ENCODE measurements at regions not wholly inside any gene's neighbourhood (a gene's known extent, or its start where the extent isn't known, plus 50 kb on each side); places are given as distances from the start of the nearest gene placed in this dataset.
"Not testable (repeated sequence)": the region's sequence is repeated elsewhere in the genome, so short reads cannot be mapped to it uniquely, and the experiment has no call there.

DNA sequence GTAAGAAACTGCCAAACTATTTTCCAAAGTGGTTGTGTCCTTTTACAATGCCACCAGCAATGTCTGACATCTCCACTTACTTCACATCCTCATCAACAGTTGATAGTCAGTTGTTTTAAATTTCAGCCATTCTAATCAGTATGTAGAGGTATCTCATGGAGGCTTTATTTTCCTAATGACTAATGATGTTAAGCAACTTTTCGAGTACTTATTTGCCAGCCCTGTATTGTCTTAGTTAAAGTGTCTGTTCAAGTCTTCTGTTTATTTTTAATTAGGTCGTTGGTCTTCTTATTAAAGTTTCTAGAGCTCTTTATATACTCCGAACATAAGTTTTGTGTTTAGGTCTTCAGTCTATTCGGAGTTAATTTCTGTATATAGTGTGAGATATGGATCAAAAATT lies 54.9 kb upstream of the NBPF12 start:
- H3K36me3 ChIP-seq; H3K4me3 ChIP-seq (ENCODE audit: low read depth in 1 of 2, low read length in 1 of 2); H3K27ac ChIP-seq; H3K9me3 ChIP-seq; H3K27me3 ChIP-seq; H3K4me1 ChIP-seq (ENCODE audit: control insufficient read depth in 1 of 2, insufficient read depth in 1 of 2, low read depth in 1 of 2, low read length in 1 of 2): not testable (repeated sequence)

DNA sequence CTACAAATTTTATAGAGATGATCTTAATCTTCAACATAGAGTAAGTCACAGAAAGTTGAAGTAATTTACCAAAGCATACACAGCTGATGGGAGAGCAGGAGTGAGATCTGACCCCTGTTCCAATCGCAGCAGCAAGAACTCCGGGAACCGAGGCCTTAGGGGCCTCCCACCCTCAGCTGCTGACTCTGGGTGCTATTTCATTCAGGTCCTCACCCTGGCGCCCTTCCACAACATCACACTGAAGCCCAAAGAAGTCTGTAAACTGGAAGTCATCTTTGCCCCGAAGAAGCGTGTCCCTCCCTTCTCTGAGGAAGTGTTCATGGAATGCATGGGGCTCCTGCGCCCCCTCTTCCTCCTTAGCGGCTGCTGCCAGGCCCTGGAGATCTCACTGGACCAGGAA lies 57.0 kb upstream of the NBPF12 start:
- not testable (repeated sequence) for H3K36me3 ChIP-seq; H3K4me3 ChIP-seq (ENCODE audit: low read depth in 1 of 2, low read length in 1 of 2); H3K27me3 ChIP-seq; H3K4me1 ChIP-seq (ENCODE audit: control insufficient read depth in 1 of 2, insufficient read depth in 1 of 2, low read depth in 1 of 2, low read length in 1 of 2); H3K9me3 ChIP-seq; H3K27ac ChIP-seq

DNA sequence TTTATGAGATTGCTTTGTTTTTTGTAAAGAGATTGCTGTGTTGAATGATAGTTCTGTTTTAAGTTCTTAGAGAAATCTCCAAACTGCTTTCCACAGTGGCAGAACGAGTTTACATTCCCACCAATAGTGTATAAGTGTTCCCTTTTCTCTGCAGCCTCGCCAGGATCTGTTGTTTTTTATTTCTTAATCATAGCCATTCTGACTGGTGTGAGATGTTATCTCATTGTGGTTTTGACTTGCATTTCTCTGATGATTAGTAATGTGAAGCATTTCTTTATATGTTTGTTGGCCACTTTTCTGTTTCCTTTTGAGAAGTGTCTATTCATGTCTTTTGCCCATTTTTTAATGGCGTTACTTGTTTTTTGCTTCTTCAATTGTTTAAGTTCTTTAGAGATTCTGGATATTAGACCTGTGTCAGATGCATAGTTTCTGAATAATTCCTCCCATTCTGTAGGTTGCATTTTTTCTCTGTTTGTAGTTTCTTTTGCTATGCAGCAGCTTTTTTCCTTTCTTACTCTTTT lies 74.3 kb upstream of the NBPF12 start:
- H3K4me1 ChIP-seq (ENCODE audit: control insufficient read depth in 1 of 2, insufficient read depth in 1 of 2, low read depth in 1 of 2, low read length in 1 of 2); H3K27ac ChIP-seq; H3K36me3 ChIP-seq; H3K27me3 ChIP-seq; H3K4me3 ChIP-seq (ENCODE audit: low read depth in 1 of 2, low read length in 1 of 2); H3K9me3 ChIP-seq: not testable (repeated sequence)

DNA sequence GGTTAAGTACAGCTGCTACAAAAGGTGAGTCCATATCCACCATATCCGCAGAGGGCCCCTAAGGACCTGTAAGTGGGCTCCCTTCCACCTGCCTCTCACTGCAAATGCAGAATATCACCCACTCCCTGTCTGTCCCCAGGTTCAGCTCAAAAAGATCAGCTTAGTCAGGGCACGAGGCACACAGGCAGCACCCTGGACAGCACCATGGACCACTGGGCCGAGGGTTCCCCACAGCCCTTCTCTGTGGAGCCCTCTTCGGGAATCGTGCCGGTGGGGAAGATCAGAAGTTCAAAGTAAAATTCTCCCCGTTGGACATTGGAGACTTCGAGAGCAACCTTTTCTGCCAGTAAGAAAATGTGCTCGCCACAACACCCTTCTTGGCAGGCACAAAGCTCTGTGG lies 85.0 kb upstream of the NBPF12 start:
- not testable (repeated sequence) for H3K4me3 ChIP-seq (ENCODE audit: low read depth in 1 of 2, low read length in 1 of 2); H3K36me3 ChIP-seq; H3K27me3 ChIP-seq; H3K27ac ChIP-seq; H3K4me1 ChIP-seq (ENCODE audit: control insufficient read depth in 1 of 2, insufficient read depth in 1 of 2, low read depth in 1 of 2, low read length in 1 of 2); H3K9me3 ChIP-seq

DNA sequence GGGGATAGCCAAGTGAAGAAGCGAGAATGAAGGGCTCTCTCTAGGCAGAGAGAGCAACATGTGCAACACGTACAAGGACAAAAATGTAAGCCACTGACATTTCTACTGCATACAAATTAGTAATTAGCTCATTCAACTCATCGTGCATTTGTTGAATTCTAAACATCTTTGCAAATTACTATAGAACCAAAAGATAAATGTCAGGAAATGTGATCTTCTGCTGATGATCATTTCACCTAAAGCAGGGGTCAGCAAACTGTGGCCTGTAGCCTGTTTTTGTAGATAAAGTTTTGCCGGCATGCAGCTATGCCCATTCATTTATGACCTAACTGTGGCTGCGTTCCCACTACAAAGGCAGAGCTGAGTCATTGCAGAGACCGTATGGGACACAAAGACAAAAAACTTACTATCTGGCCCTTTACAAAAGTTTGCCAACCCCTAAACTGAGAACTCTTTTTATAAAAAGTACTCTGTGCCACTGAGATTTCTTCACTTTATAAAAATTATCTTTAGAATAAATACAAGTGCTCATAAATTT lies 87.7 kb upstream of the NBPF12 start:
- not testable (repeated sequence) for H3K36me3 ChIP-seq; H3K27ac ChIP-seq; H3K27me3 ChIP-seq; H3K9me3 ChIP-seq; H3K4me1 ChIP-seq (ENCODE audit: control insufficient read depth in 1 of 2, insufficient read depth in 1 of 2, low read depth in 1 of 2, low read length in 1 of 2); H3K4me3 ChIP-seq (ENCODE audit: low read depth in 1 of 2, low read length in 1 of 2)

DNA sequence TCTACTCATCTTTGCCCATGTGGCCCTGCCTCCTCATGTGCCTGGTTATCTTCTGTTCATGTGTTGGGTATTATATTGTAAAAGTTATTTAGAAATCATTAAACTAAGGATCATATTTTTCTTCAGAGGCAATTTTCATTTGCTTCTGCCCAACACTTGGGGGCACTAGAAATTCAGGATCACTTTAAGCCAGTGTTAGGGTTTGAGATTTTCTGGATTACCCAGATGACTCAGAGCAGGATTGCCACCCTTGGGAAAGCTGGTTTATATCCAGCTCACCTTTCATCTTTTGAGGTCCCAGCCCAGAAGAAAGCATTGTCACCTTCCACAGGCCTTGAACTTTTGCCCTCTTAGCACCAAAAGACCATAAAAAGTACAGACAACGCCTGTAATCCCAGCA lies 99.4 kb upstream of the NBPF12 start:
- H3K27me3 ChIP-seq; H3K36me3 ChIP-seq; H3K4me1 ChIP-seq (ENCODE audit: control insufficient read depth in 1 of 2, insufficient read depth in 1 of 2, low read depth in 1 of 2, low read length in 1 of 2); H3K9me3 ChIP-seq; H3K27ac ChIP-seq; H3K4me3 ChIP-seq (ENCODE audit: low read depth in 1 of 2, low read length in 1 of 2): not testable (repeated sequence)

DNA sequence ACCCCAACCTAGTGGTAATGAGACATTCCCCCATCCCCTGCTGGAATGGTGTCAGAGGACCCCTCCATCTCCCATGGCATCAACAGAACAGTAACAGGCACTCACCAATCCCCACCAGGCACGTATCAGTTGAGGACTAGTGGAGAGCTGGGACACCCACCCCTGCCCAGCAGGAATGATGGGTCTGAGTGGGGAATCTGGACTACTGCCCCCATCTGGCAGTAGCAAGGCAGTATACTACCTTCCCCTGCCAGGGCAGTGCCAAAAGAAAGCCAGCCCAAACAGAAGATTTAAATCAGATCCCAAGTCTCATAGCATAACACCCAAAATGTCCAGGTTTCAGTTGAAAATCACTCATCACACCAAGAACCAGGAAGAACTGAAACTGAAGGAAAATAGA lies 111.2 kb upstream of the NBPF12 start:
- not testable (repeated sequence) for H3K4me3 ChIP-seq (ENCODE audit: low read depth in 1 of 2, low read length in 1 of 2); H3K27me3 ChIP-seq; H3K4me1 ChIP-seq (ENCODE audit: control insufficient read depth in 1 of 2, insufficient read depth in 1 of 2, low read depth in 1 of 2, low read length in 1 of 2); H3K36me3 ChIP-seq; H3K9me3 ChIP-seq; H3K27ac ChIP-seq

DNA sequence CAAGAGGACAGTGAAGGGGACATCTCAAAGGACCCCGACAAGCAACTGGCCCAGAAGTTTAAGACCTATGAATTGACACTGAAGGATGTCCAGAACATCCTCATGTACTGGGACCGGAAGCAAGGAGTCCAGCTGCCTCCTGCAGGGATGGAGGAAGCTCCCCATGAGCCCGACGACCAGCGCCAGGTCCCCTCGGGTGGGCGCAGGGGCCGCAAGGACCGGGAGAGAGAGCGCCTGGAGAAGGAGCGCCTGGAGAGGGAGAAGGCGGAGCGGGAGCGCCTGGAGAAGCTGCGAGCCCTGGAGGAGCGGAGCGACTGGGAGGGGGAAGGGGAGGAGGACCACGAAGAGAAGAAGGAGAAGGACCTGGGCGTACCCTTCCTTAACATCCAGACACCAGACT lies 143.9 kb upstream of the NBPF12 start:
- H3K27ac ChIP-seq; H3K36me3 ChIP-seq; H3K9me3 ChIP-seq; H3K4me3 ChIP-seq (ENCODE audit: low read depth in 1 of 2, low read length in 1 of 2); H3K4me1 ChIP-seq (ENCODE audit: control insufficient read depth in 1 of 2, insufficient read depth in 1 of 2, low read depth in 1 of 2, low read length in 1 of 2); H3K27me3 ChIP-seq: not testable (repeated sequence)

DNA sequence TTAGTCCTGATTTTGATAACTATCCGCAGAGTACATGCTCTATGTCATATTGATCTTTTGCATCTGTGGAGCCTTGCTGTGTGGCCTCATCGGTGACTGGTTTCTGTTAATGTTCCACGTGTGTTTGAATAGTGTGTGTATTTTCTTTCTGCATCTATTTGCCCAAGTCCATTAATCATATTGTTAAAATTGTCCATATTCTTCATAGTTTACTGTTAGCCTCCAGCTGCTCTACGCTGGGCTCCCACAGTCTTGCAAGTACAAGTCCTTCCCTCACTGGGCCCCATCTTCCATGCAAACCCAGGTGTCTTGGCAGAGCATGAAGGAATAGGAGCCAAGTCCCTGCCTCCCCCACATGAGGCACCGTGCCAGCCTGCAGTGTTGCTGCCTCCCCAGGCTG lies 145.4 kb upstream of the NBPF12 start:
- H3K4me3 ChIP-seq (ENCODE audit: low read depth in 1 of 2, low read length in 1 of 2); H3K36me3 ChIP-seq; H3K9me3 ChIP-seq; H3K27ac ChIP-seq; H3K4me1 ChIP-seq (ENCODE audit: control insufficient read depth in 1 of 2, insufficient read depth in 1 of 2, low read depth in 1 of 2, low read length in 1 of 2); H3K27me3 ChIP-seq: not testable (repeated sequence)

DNA sequence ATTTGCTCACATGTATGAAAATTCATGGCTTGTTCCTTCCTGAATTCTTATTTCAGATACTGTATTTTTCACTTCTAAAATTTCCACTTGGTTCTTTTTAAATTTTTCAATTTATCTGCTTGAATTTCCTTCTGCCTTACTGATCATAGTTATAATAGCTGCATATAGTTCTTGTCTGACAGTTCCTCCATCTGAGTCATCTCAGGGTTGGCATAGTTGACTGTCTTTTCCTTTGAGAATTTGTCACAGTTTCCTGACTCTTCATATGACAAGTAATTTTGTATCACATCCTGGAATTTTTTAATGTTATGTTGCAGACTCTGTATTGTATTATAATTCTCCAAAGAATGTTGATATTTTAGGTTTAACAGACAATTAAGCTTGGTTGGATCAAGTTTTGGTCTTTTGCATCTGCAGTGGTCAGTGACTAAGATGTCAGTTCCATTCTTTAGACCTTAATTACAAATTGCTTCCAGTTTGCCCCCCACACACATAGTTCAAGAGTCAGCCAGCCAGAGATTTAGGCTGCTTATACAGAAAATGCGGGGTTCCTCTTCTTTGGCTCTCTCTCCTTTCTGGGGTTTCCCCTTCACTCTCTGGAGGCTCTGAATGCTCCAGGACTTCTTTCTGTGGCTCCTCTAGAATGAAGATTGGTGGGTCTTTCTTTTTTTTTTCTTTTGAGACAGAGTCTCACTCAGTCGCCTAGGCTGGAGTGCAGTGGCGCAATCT lies 153.7 kb upstream of the NBPF12 start:
- not testable (repeated sequence) for H3K9me3 ChIP-seq; H3K36me3 ChIP-seq; H3K27me3 ChIP-seq; H3K27ac ChIP-seq; H3K4me3 ChIP-seq (ENCODE audit: low read depth in 1 of 2, low read length in 1 of 2); H3K4me1 ChIP-seq (ENCODE audit: control insufficient read depth in 1 of 2, insufficient read depth in 1 of 2, low read depth in 1 of 2, low read length in 1 of 2)

DNA sequence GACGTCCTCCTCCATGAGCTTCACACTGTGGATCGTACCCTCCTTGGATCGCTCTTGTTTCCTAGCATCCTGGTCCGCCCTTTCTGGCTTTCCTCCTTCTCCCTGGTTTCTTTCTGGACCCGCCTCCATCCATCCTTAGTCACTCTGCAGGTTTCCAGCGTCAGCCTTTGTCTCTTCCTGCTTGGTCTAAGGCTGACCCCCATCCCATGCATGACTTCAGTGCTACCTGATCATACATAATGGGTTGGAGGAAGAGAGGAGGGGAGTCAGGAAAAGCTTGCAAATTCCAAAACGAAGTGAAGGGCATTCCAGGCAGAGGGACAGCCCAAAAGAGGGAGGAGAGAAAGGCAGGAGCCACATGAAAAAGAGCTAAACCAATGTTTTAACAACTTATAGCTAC lies 156.9 kb upstream of the NBPF12 start:
- not testable (repeated sequence) for H3K4me3 ChIP-seq (ENCODE audit: low read depth in 1 of 2, low read length in 1 of 2); H3K36me3 ChIP-seq; H3K27ac ChIP-seq; H3K4me1 ChIP-seq (ENCODE audit: control insufficient read depth in 1 of 2, insufficient read depth in 1 of 2, low read depth in 1 of 2, low read length in 1 of 2); H3K9me3 ChIP-seq; H3K27me3 ChIP-seq

DNA sequence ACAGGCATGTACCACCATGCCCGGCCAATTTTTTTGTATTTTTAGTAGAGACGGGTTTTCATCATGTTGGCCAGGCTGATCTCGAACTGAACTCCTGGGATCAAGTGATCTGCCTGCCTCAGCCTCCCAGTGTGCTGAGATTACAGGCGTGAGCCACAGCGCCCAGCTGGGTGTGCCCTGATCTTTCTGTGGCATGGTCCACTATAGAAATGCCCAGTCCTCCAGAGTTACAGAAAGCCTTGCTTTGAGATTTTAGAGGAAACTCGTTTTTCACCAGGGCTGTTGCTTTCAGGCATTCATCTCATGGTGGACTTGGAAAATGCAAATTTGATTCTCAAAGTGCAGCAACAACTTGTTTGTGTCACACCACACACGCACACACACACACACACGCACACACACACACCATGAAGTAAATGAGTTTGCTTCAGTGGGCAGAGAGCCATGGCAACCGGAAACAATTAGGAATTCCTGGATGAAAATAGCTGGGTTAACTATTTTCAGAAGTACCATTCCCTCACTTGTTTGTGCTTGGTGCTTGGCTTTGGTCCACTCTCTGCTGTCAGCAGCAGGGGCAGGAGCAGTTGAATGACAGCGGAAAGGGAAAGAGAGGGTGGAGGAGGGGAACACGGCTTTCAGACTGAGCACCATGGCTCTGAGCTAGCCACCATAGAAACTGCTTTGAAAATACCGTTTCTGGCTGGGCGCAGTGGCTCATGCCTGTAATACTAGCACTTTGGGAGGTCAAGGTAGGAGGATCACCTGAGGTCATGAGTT lies 160.1 kb upstream of the NBPF12 start:
- H3K27ac ChIP-seq; H3K36me3 ChIP-seq; H3K4me3 ChIP-seq (ENCODE audit: low read depth in 1 of 2, low read length in 1 of 2); H3K4me1 ChIP-seq (ENCODE audit: control insufficient read depth in 1 of 2, insufficient read depth in 1 of 2, low read depth in 1 of 2, low read length in 1 of 2); H3K27me3 ChIP-seq; H3K9me3 ChIP-seq: not testable (repeated sequence)

DNA sequence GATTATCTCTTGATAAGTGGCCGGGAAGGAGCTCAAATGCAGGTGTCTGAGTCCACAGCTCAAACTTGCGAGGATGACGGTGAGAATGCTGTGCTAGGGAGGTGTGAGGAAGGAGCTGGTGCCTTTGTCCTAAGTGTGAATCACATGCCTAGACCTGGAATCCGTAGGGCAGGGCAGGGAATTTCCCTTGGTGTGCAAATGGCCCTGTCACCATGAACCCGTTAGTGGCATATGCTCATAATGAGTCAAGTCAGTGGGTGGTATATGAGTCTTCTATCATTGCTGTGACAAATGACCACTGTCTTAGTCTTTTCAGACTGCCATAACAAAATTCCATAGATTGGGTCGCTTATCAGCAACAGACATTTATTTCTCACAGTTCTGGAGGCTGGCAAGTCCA lies 163.1 kb upstream of the NBPF12 start:
- not testable (repeated sequence) for H3K36me3 ChIP-seq; H3K4me3 ChIP-seq (ENCODE audit: low read depth in 1 of 2, low read length in 1 of 2); H3K27ac ChIP-seq; H3K27me3 ChIP-seq; H3K4me1 ChIP-seq (ENCODE audit: control insufficient read depth in 1 of 2, insufficient read depth in 1 of 2, low read depth in 1 of 2, low read length in 1 of 2); H3K9me3 ChIP-seq

DNA sequence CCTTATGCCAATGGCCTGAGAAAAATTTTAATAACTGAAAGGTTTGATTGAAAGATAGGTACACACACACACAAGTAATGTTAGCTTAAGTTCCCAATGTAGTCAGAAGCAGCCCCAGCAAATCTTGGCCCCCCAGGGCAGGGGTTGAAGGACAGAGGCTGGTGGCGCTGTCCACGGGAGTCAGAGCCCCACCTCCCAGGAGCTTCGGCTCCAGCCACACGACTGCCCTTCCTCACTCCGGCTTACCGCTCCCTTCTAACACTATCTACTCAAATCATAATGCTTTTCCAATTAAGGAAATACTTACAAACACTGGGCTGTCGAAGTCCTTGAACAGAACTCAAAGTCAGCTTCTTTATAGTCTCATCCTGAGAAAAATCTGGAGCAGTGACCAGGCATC lies 163.9 kb upstream of the NBPF12 start:
- not testable (repeated sequence) for H3K9me3 ChIP-seq; H3K4me1 ChIP-seq (ENCODE audit: control insufficient read depth in 1 of 2, insufficient read depth in 1 of 2, low read depth in 1 of 2, low read length in 1 of 2); H3K36me3 ChIP-seq; H3K4me3 ChIP-seq (ENCODE audit: low read depth in 1 of 2, low read length in 1 of 2); H3K27ac ChIP-seq; H3K27me3 ChIP-seq

Measured in neutrophil (primary cell).